B cell (primary cell): ENCODE measurements at regions not wholly inside any gene's neighbourhood (a gene's known extent, or its start where the extent isn't known, plus 50 kb on each side); places are given as distances from the start of the nearest gene placed in this dataset.

Source experiments
- ATAC-seq: fragments of 200-7000 bp; cut with Tn5 transposase; one replicate; pipeline ENCODE4 v1.10.0; 2021; ENCODE audit warnings: low read depth, mild to moderate bottlenecking, moderate number of reproducible peaks, moderate library complexity
- CTCF ChIA-PET: fragments of 350-600 bp; sonication (Branson Sonifier 250); formaldehyde crosslinking; loops from one replicate; lab custom pipeline; 2021; ENCODE audit warnings: antibody characterized with exemption, inconsistent platforms; lab: Charles Lee
- POLR2A ChIA-PET: fragments of 350-600 bp; sonication (Branson Sonifier 250); formaldehyde crosslinking; loops from one replicate; lab custom pipeline; 2021; ENCODE audit warnings: antibody characterized with exemption; lab: Charles Lee
- DNase-seq: peaks from one replicate; pipeline ENCODE4 v3.0.0; 2013
- H2AFZ ChIP-seq: 2 replicates; pipeline ENCODE4 v1.6.1; 2012; ENCODE audit warnings: mild to moderate bottlenecking, low read depth, low read length; ENCODE audit not compliant: insufficient read depth, poor library complexity, severe bottlenecking
- H3K27ac ChIP-seq, 2 donors: 1 replicate in 1 of 2; 2 replicates in 1 of 2; pipeline ENCODE4 v1.5.1; 2012 to 2013; ENCODE audit warnings: low read length in 2 of 2, mild to moderate bottlenecking in 2 of 2, moderate library complexity in 1 of 2
- H3K27me3 ChIP-seq, 4 experiments: fragments of 200-600 bp in 1 of 4; sonication (generic) in 1 of 4; replicated peaks in 1 of 4; 1 replicate in 2 of 4; 2 replicates in 2 of 4; pipeline versions ENCODE4 v1.6.1 to v1.7.0; 2013 to 2016; ENCODE audit warnings: low read length in 3 of 4, mild to moderate bottlenecking in 2 of 4, mixed read lengths in 1 of 4, moderate library complexity in 1 of 4; ENCODE audit not compliant: insufficient read depth in 4 of 4, control insufficient read depth in 3 of 4; ENCODE audit errors: control extremely low read depth in 1 of 4
- H3K36me3 ChIP-seq, 2 experiments: replicated peaks in 1 of 2; 1 replicate in 1 of 2; 2 replicates in 1 of 2; pipeline versions ENCODE4 v1.6.1 to v1.7.1; 2013; ENCODE audit warnings: low read length in 1 of 2; ENCODE audit not compliant: insufficient read depth in 2 of 2, control insufficient read depth in 1 of 2; ENCODE audit errors: control extremely low read depth in 1 of 2, extremely low read depth in 1 of 2
- H3K4me1 ChIP-seq, 2 donors: fragments of 200-600 bp in 1 of 2; sonication (generic) in 1 of 2; 1 replicate in 1 of 2; 2 replicates in 1 of 2; pipeline versions ENCODE4 v1.5.1 to v1.6.1; 2013 to 2017; ENCODE audit warnings: low read length in 2 of 2; ENCODE audit not compliant: control insufficient read depth in 2 of 2, insufficient read depth in 2 of 2
- H3K4me2 ChIP-seq: replicated peaks from 2 replicates; pipeline ENCODE3; 2012; ENCODE audit warnings: mild to moderate bottlenecking, low read depth, low read length; ENCODE audit not compliant: poor library complexity, severe bottlenecking
- H3K4me3 ChIP-seq, 5 experiments: fragments of 200-600 bp in 1 of 5; sonication (generic) in 1 of 5; 1 replicate in 3 of 5; 2 replicates in 2 of 5; pipeline versions ENCODE4 v1.5.1 to v1.7.0; 2011 to 2016; ENCODE audit warnings: low read length in 4 of 5, mild to moderate bottlenecking in 4 of 5, low read depth in 2 of 5, control low read depth in 1 of 5, moderate library complexity in 1 of 5; ENCODE audit not compliant: insufficient read depth in 1 of 5; ENCODE audit errors: control extremely low read depth in 1 of 5, extremely low read depth in 1 of 5
- H3K79me2 ChIP-seq: fragments of 200-600 bp; sonication (generic); one replicate; pipeline ENCODE4 v1.6.0; 2016; ENCODE audit warnings: low read length; ENCODE audit not compliant: control insufficient read depth, insufficient read depth
- H3K9ac ChIP-seq: fragments of 200-600 bp; sonication (generic); 2 replicates; pipeline ENCODE4 v1.6.1; 2017; ENCODE audit warnings: mild to moderate bottlenecking, low read length, moderate library complexity
- H3K9me3 ChIP-seq, 3 donors: one replicate each; pipeline versions ENCODE4 v1.6.1 to v1.7.1; 2013; ENCODE audit warnings: low read length in 2 of 3; ENCODE audit not compliant: control insufficient read depth in 2 of 3, insufficient read depth in 1 of 3; ENCODE audit errors: control extremely low read depth in 1 of 3
- H4K20me1 ChIP-seq: 2 replicates; pipeline ENCODE4 v1.6.0; 2012; ENCODE audit warnings: mild to moderate bottlenecking, low read length; ENCODE audit not compliant: insufficient read depth, control insufficient read depth, poor library complexity, severe bottlenecking
- H3K27ac Mint-ChIP-seq: one replicate; pipeline ENCODE4 v1.8.0; 2021; ENCODE audit warnings: mixed read lengths
- H3K27me3 Mint-ChIP-seq: one replicate; pipeline ENCODE4 v1.8.0; 2021; ENCODE audit warnings: mixed read lengths
- H3K4me1 Mint-ChIP-seq: one replicate; pipeline ENCODE4 v1.8.0; 2021; ENCODE audit warnings: mixed read lengths
- H3K4me3 Mint-ChIP-seq: one replicate; pipeline ENCODE4 v1.8.0; 2021; ENCODE audit warnings: mixed read lengths
- H3K9me3 Mint-ChIP-seq: one replicate; pipeline ENCODE4 v1.8.0; 2022; ENCODE audit warnings: mixed read lengths; ENCODE audit not compliant: insufficient read depth
- CTCF ChIP-seq: fragments of 200-600 bp; IDR thresholded peaks from one replicate; pipeline ENCODE4 v1.8.0; 2022; ENCODE audit warnings: antibody characterized with exemption, mild to moderate bottlenecking
- EZH2 ChIP-seq: IDR thresholded peaks from 2 replicates; pipeline ENCODE4 v1.6.1; 2012; ENCODE audit warnings: borderline replicate concordance, low read depth, mild to moderate bottlenecking, moderate library complexity, low read length; ENCODE audit not compliant: insufficient read depth, poor library complexity, severe bottlenecking
- WGBS: methylation state at CpG from one replicate; pipeline ENCODE4 v1.1.5; 2013; ENCODE audit warnings: missing lambda C conversion rate; ENCODE audit not compliant: insufficient coverage; 5-methylcytosine and 5-hydroxymethylcytosine counted together
- intact Hi-C: fragments of 100-400 bp; cut with micrococcal nuclease; formaldehyde crosslinking; loops from one replicate; pipeline ENCODE4 v1.10.0; 2022

GRCh38 chr18:78303519-78304191 lies 676.0 kb upstream of the SALL3 start:
- ATAC-seq, result no peak
- DNase-seq, result no peak
- 95% methylated on average over 9 of the region's 15 CpGs for WGBS
- CTCF ChIA-PET, result no interaction called here
- Histone ChIP-seq H3K4me1 (no peaks in the 10 kb centered on the region), H4K20me1 (no peaks in the 10 kb centered on the region), H3K27me3 (no peaks in the 10 kb centered on the region), H3K36me3 (no peaks in the 10 kb centered on the region), H3K9me3 (peaks cover 0 to 9% (median 0%) of the 10 kb centered on the region in 3 donors), H3K4me3 (no peak overlapping the region), H3K79me2 (no peaks in the 10 kb centered on the region), H3K9ac (no peak overlapping the region), H3K4me2 (no peak overlapping the region), H2AFZ (no peak overlapping the region), H3K27ac (no peak overlapping the region)
- intact Hi-C loops, result no loop called here
- POLR2A ChIA-PET, result no interaction called here
- no peaks in the 10 kb centered on the region for H3K27me3 Mint-ChIP-seq
- peaks cover 4% of the 10 kb centered on the region for H3K9me3 Mint-ChIP-seq
- H3K4me3 Mint-ChIP-seq, result no peak overlapping the region
- no peaks in the 10 kb centered on the region for H3K4me1 Mint-ChIP-seq
- TF ChIP-seq EZH2 (no peak), CTCF (no peak)
- H3K27ac Mint-ChIP-seq, result no peak overlapping the region

GRCh38 chr18:78304192-78305164 lies 675.1 kb upstream of the SALL3 start:
- ChIA-PET POLR2A (no interaction called here), CTCF (no interaction called here)
- Histone ChIP-seq H3K9me3 (peaks cover 0 to 9% (median 0%) of the 10 kb centered on the region in 3 donors), H4K20me1 (no peaks in the 10 kb centered on the region), H3K36me3 (no peaks in the 10 kb centered on the region), H3K27ac (no peak overlapping the region), H3K27me3 (no peaks in the 10 kb centered on the region), H3K9ac (no peak overlapping the region), H3K4me2 (no peak overlapping the region), H2AFZ (no peak overlapping the region), H3K4me3 (no peak overlapping the region), H3K4me1 (no peaks in the 10 kb centered on the region), H3K79me2 (no peaks in the 10 kb centered on the region)
- Mint-ChIP-seq H3K9me3 (peaks cover 4% of the 10 kb centered on the region), H3K4me3 (no peak overlapping the region), H3K27ac (no peak overlapping the region), H3K4me1 (no peaks in the 10 kb centered on the region), H3K27me3 (no peaks in the 10 kb centered on the region)
- intact Hi-C loops, result no loop called here
- TF ChIP-seq CTCF (no peak), EZH2 (no peak)
- ATAC-seq (no peak), DNase-seq (no peak)
- 87% methylated on average over 12 of the region's 25 CpGs for WGBS
